SKM-1 (cell line): ENCODE measurements at regions not wholly inside any gene's neighbourhood (a gene's known extent, or its start where the extent isn't known, plus 50 kb on each side); places are given as distances from the start of the nearest gene placed in this dataset.

Source experiments
- DNase-seq: peaks from one replicate; lab custom pipeline; 2025; ENCODE audit not compliant: unreplicated experiment; lab: John Stamatoyannopoulos, UW

GRCh38 chr11:28461846-28462245 lies 353.7 kb downstream of the METTL15 start:
- DNase-seq, result no peak

- no peak for DNase-seq
Measured at GRCh38 chr11:28461338-28461737, 353.1 kb downstream of the METTL15 start.

GRCh38 chr11:28460348-28460747 lies 352.2 kb downstream of the METTL15 start:
- no peak for DNase-seq

GRCh38 chr11:28459912-28460311 lies 351.7 kb downstream of the METTL15 start:
- no peak for DNase-seq

- DNase-seq, result no peak
Measured at GRCh38 chr11:28457481-28458065, 349.4 kb downstream of the METTL15 start.

- DNase-seq, result no peak
Measured at GRCh38 chr11:28448186-28448585, 340.0 kb downstream of the METTL15 start.

GRCh38 chr11:28447226-28447625 lies 339.0 kb downstream of the METTL15 start:
- no peak for DNase-seq

GRCh38 chr11:28442131-28442530 lies 333.9 kb downstream of the METTL15 start:
- no peak for DNase-seq

- no peak for DNase-seq
Measured at GRCh38 chr11:28439403-28439802, 331.2 kb downstream of the METTL15 start.

GRCh38 chr11:28420099-28420498 lies 311.9 kb downstream of the METTL15 start:
- no peak for DNase-seq

- no peak for DNase-seq
Measured at GRCh38 chr11:28417601-28418323, 309.6 kb downstream of the METTL15 start.

GRCh38 chr11:28412029-28412428 lies 303.8 kb downstream of the METTL15 start:
- no peak for DNase-seq

- no peak for DNase-seq
Measured at GRCh38 chr11:28401446-28401845, 293.3 kb downstream of the METTL15 start.

- DNase-seq, result no peak
Measured at GRCh38 chr11:28400331-28401100, 292.3 kb downstream of the METTL15 start.

GRCh38 chr11:28393348-28393747 lies 285.2 kb downstream of the METTL15 start:
- DNase-seq, result no peak

GRCh38 chr11:28384418-28384817 lies 276.2 kb downstream of the METTL15 start:
- DNase-seq, result no peak

GRCh38 chr11:28383456-28383855 lies 275.3 kb downstream of the METTL15 start:
- no peak for DNase-seq
